Spleen (tissue), 11 donors: ENCODE measurements at regions not wholly inside any gene's neighbourhood (a gene's known extent, or its start where the extent isn't known, plus 50 kb on each side); places are given as distances from the start of the nearest gene placed in this dataset.

Experiments
- DNase-seq: peaks from one replicate; pipeline ENCODE4 v3.0.0-alpha.2; 2020
- H3K27ac ChIP-seq, 8 donors: fragments of 200-600 bp; sonication (generic) in 7 of 8; 1 replicate in 4 of 8; 2 replicates in 4 of 8; pipeline versions ENCODE4 v1.5.0 to v1.8.0; 2016 to 2021; ENCODE audit warnings: inconsistent platforms in 4 of 8, mild to moderate bottlenecking in 4 of 8, moderate library complexity in 1 of 8
- H3K27me3 ChIP-seq, 7 donors: fragments of 200-600 bp; sonication (generic) in 6 of 7; replicated peaks in 1 of 7; 1 replicate in 4 of 7; 2 replicates in 3 of 7; pipeline versions ENCODE4 v1.5.0 to v1.8.0; 2016 to 2021; ENCODE audit warnings: inconsistent platforms in 3 of 7, mild to moderate bottlenecking in 1 of 7
- H3K36me3 ChIP-seq, 6 donors: fragments of 200-600 bp; sonication (generic) in 5 of 6; 1 replicate in 4 of 6; 2 replicates in 2 of 6; pipeline versions ENCODE4 v1.5.0 to v1.8.0; 2016 to 2021; ENCODE audit warnings: inconsistent platforms in 2 of 6
- H3K4me1 ChIP-seq, 6 donors: fragments of 200-600 bp; sonication (generic) in 5 of 6; 1 replicate in 3 of 6; 2 replicates in 3 of 6; pipeline versions ENCODE4 v1.5.0 to v1.8.0; 2016 to 2021; ENCODE audit warnings: inconsistent platforms in 3 of 6
- H3K4me3 ChIP-seq, 8 donors: fragments of 200-600 bp; sonication (generic) in 7 of 8; 1 replicate in 4 of 8; 2 replicates in 4 of 8; pipeline versions ENCODE4 v1.5.0 to v1.8.0; 2016 to 2021; ENCODE audit warnings: inconsistent platforms in 4 of 8, mild to moderate bottlenecking in 4 of 8, moderate library complexity in 2 of 8
- H3K9me3 ChIP-seq, 8 donors: fragments of 200-600 bp; sonication (generic) in 7 of 8; 1 replicate in 4 of 8; 2 replicates in 4 of 8; pipeline versions ENCODE4 v1.5.0 to v1.8.0; 2016 to 2021; ENCODE audit warnings: inconsistent platforms in 4 of 8
- CTCF ChIP-seq, 11 experiments: fragments of 200-600 bp in 7 of 11; fragments of 450-650 bp in 4 of 11; sonication (generic) in 4 of 11; IDR thresholded peaks in 8 of 11; conservative IDR thresholded peaks in 3 of 11; 1 replicate in 7 of 11; 2 replicates in 4 of 11; pipeline versions ENCODE4 v1.4.0 to v1.8.0; 2016 to 2021; ENCODE audit warnings: antibody characterized with exemption in 11 of 11, inconsistent platforms in 4 of 11, mild to moderate bottlenecking in 1 of 11
- POLR2A ChIP-seq, 3 donors: fragments of 450-650 bp; IDR thresholded peaks; one replicate each; pipeline ENCODE4 v1.5.1; 2017; ENCODE audit warnings: antibody characterized with exemption in 3 of 3, mild to moderate bottlenecking in 1 of 3
- POLR2AphosphoS5 ChIP-seq, 3 donors: sonication (generic); formaldehyde crosslinking; IDR thresholded peaks; one replicate each; pipeline ENCODE4 v1.5.1; 2017; ENCODE audit warnings: antibody characterized with exemption in 3 of 3
- WGBS, 5 donors: extraction: QIAGEN DNeasy Blood & Tissue Kit in 3 of 5; methylation state at CpG; one replicate each; pipeline versions ENCODE4 v1.1.5 to v1.1.7; 2013 to 2018; 5-methylcytosine and 5-hydroxymethylcytosine counted together
- intact Hi-C: fragments of 100-400 bp; cut with DNase I; formaldehyde crosslinking; loops from one replicate; pipeline ENCODE4 v1.15.0; 2023; ENCODE audit warnings: low total_unique reads
- donor health status: healthy with polysubstance abuse.
- donor health status: DM: no; HTN: no; CAD: no; lungs with moderate emphysema.
- donor health status: DM: no; HTN: no; CAD: no.
- donor health status: Bipolar disorder and iron deficiency.
- donor health status: healthy.
- donor health status: DM: no; HTN: no; CAD: no.
- donor health status: DM: yes; HTN: yes; CAD: no.

GRCh38 chr3:88462230-88462629 lies 312.5 kb downstream of the C3orf38 start:
- H3K9me3 ChIP-seq: peaks cover 0 to under 1% (median 0%) of the 10 kb centered on the region in 8 donors
- TF ChIP-seq CTCF (IDR thresholded peaks at IDR 0.05 in 8 of 11, conservative IDR thresholded peaks at IDR 0.05 in 3 of 11) (no peak), POLR2A (IDR thresholded peaks at IDR 0.05) (no peak), POLR2AphosphoS5 (IDR thresholded peaks at IDR 0.05) (no peak)

GRCh38 chr3:88467191-88467590 lies 317.4 kb downstream of the C3orf38 start:
- no peak overlapping the region for H3K27ac ChIP-seq
- H3K27me3 ChIP-seq: no peaks in the 10 kb centered on the region
- H3K4me3 ChIP-seq: no peak overlapping the region
- no peak for TF ChIP-seq POLR2A (IDR thresholded peaks at IDR 0.05)
- TF ChIP-seq CTCF (IDR thresholded peaks at IDR 0.05 in 8 of 11, conservative IDR thresholded peaks at IDR 0.05 in 3 of 11): no peak
- no peak for TF ChIP-seq POLR2AphosphoS5 (IDR thresholded peaks at IDR 0.05)
- no peak for DNase-seq
- 78 to 85% (median 80%) methylated on average over 5 of the region's 5 CpGs for WGBS, 5 donors
- H3K4me1 ChIP-seq: no peaks in the 10 kb centered on the region
- peaks cover 0 to 16% (median 0%) of the 10 kb centered on the region in 8 donors for H3K9me3 ChIP-seq
- intact Hi-C loops: no loop called here
- H3K36me3 ChIP-seq: no peaks in the 10 kb centered on the region

More at GRCh38 chr3:88462230-88462629, 312.5 kb downstream of the C3orf38 start:
- no peaks in the 10 kb centered on the region for H3K4me1 ChIP-seq
- no peak overlapping the region for H3K27ac ChIP-seq
- no peak overlapping the region for H3K4me3 ChIP-seq
- intact Hi-C loops: no loop called here
- H3K27me3 ChIP-seq: no peaks in the 10 kb centered on the region
- no peak for DNase-seq
- no peaks in the 10 kb centered on the region for H3K36me3 ChIP-seq

GRCh38 chr3:88469216-88469615 lies 319.5 kb downstream of the C3orf38 start:
- no peak for DNase-seq
- intact Hi-C loops: no loop called here
- Histone ChIP-seq H3K4me3 (no peak overlapping the region), H3K9me3 (peaks cover 0 to 16% (median 0%) of the 10 kb centered on the region in 8 donors), H3K27ac (no peak overlapping the region), H3K4me1 (no peaks in the 10 kb centered on the region), H3K27me3 (no peaks in the 10 kb centered on the region), H3K36me3 (no peaks in the 10 kb centered on the region)
- 85 to 96% (median 92%) methylated on average over 1 of the region's 1 CpG for WGBS, 5 donors
- TF ChIP-seq POLR2AphosphoS5 (IDR thresholded peaks at IDR 0.05) (no peak), POLR2A (IDR thresholded peaks at IDR 0.05) (no peak), CTCF (IDR thresholded peaks at IDR 0.05 in 8 of 11, conservative IDR thresholded peaks at IDR 0.05 in 3 of 11) (no peak)

GRCh38 chr3:88478460-88478859 lies 328.7 kb downstream of the C3orf38 start:
- WGBS, 5 donors: 2 to 91% (median 83%) methylated on average over 1 of the region's 1 CpG
- intact Hi-C loops: no loop called here
- TF ChIP-seq POLR2AphosphoS5 (IDR thresholded peaks at IDR 0.05): no peak
- no peak for TF ChIP-seq POLR2A (IDR thresholded peaks at IDR 0.05)
- no peak for TF ChIP-seq CTCF (IDR thresholded peaks at IDR 0.05 in 8 of 11, conservative IDR thresholded peaks at IDR 0.05 in 3 of 11)

More at GRCh38 chr3:88478460-88478859, 328.7 kb downstream of the C3orf38 start:
- no peaks in the 10 kb centered on the region for H3K9me3 ChIP-seq
- no peaks in the 10 kb centered on the region for H3K36me3 ChIP-seq
- no peak for DNase-seq
- no peak overlapping the region for H3K27ac ChIP-seq
- no peaks in the 10 kb centered on the region for H3K27me3 ChIP-seq
- H3K4me3 ChIP-seq: no peak overlapping the region
- no peaks in the 10 kb centered on the region for H3K4me1 ChIP-seq
